ENCODE measurements at regions not wholly inside any gene's neighbourhood (a gene's known extent, or its start where the extent isn't known, plus 50 kb on each side); places are given as distances from the start of the nearest gene placed in this dataset.

DNA sequence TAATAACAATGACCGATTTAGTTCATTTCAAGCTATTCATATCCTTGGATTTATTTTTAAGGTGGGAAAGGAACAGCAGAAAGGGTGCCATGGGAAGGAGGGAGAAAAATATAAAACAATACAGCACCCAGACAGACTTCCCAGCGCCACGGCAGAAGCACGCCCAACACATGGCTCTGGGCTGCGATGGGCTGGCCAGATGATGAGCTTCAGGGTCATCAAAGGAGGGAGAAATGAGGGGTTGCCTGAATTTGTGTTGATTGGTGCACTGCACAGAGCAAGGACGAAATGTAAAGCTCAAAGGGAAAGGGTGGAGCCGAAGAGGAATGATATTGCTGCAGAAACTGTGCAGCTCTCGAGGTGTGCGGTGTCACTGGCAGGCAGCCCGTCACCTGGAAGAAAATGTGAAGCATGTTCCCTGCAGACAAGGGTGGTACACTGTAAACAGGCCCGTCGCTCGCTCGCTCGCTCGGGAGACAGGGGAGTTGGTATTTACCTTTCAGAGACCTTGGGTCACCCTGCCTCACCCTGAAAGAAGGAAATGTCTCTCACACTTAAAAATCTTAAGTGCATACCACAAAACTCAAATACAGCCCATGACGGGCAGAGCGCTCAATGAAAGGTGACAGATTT is 195.5 kb upstream of the CTAGE1 start:
- TF ChIP-seq POLR2AphosphoS5 (IDR thresholded peaks at IDR 0.05; ENCODE audit: low read depth) (no peak), GABPA (IDR thresholded peaks at IDR 0.05; ENCODE audit: low read depth) (no peak), SPI1 (IDR thresholded peaks at IDR 0.05; ENCODE audit: borderline replicate concordance, low read depth) (no peak)
- TF ChIP-seq, protein P1, sequence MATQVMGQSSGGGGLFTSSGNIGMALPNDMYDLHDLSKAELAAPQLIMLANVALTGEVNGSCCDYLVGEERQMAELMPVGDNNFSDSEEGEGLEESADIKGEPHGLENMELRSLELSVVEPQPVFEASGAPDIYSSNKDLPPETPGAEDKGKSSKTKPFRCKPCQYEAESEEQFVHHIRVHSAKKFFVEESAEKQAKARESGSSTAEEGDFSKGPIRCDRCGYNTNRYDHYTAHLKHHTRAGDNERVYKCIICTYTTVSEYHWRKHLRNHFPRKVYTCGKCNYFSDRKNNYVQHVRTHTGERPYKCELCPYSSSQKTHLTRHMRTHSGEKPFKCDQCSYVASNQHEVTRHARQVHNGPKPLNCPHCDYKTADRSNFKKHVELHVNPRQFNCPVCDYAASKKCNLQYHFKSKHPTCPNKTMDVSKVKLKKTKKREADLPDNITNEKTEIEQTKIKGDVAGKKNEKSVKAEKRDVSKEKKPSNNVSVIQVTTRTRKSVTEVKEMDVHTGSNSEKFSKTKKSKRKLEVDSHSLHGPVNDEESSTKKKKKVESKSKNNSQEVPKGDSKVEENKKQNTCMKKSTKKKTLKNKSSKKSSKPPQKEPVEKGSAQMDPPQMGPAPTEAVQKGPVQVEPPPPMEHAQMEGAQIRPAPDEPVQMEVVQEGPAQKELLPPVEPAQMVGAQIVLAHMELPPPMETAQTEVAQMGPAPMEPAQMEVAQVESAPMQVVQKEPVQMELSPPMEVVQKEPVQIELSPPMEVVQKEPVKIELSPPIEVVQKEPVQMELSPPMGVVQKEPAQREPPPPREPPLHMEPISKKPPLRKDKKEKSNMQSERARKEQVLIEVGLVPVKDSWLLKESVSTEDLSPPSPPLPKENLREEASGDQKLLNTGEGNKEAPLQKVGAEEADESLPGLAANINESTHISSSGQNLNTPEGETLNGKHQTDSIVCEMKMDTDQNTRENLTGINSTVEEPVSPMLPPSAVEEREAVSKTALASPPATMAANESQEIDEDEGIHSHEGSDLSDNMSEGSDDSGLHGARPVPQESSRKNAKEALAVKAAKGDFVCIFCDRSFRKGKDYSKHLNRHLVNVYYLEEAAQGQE (IDR thresholded peaks at IDR 0.05; ENCODE audit: insufficient replicate concordance, low read depth), result no peak
- TF ChIP-seq, protein P2, sequence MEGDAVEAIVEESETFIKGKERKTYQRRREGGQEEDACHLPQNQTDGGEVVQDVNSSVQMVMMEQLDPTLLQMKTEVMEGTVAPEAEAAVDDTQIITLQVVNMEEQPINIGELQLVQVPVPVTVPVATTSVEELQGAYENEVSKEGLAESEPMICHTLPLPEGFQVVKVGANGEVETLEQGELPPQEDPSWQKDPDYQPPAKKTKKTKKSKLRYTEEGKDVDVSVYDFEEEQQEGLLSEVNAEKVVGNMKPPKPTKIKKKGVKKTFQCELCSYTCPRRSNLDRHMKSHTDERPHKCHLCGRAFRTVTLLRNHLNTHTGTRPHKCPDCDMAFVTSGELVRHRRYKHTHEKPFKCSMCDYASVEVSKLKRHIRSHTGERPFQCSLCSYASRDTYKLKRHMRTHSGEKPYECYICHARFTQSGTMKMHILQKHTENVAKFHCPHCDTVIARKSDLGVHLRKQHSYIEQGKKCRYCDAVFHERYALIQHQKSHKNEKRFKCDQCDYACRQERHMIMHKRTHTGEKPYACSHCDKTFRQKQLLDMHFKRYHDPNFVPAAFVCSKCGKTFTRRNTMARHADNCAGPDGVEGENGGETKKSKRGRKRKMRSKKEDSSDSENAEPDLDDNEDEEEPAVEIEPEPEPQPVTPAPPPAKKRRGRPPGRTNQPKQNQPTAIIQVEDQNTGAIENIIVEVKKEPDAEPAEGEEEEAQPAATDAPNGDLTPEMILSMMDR (IDR thresholded peaks at IDR 0.05; ENCODE audit: insufficient read depth, low read length), result no peak
- Histone ChIP-seq H3K4me3 (replicated peaks; ENCODE audit: insufficient read depth, low read length) (no peak overlapping the region), H3K27me3 (ENCODE audit: insufficient read depth, poor library complexity, severe bottlenecking) (peaks cover 21% of the 10 kb centered on the region), H3K27ac (replicated peaks) (no peak overlapping the region)
- DNase-seq (ENCODE audit: low read depth in 1 of 2, low spot score in 1 of 2), result no peak

DNA sequence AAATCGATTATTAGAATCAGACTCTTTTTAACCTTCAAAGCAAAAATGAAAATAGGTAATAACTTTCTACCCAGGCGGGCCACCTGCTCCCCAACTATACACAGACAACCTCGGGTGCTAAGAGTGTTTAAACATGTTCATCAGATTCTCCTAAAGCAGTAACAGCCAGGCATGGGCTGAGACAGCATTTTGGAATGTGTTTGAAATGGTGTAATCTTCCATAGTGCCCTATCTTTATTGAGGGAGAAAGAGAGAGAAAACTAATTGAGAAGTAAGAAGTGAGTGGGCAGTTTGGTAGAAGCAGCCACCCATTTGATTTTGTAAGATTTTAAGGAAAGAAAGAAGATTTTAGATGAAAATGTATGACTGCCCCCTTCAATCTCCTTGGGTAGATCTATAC is 196.1 kb upstream of the CTAGE1 start:
- H3K27ac ChIP-seq (replicated peaks), result no peak overlapping the region
- TF ChIP-seq POLR2AphosphoS5 (IDR thresholded peaks at IDR 0.05; ENCODE audit: low read depth) (no peak), SPI1 (IDR thresholded peaks at IDR 0.05; ENCODE audit: borderline replicate concordance, low read depth) (no peak), GABPA (IDR thresholded peaks at IDR 0.05; ENCODE audit: low read depth) (no peak)
- TF ChIP-seq, protein P2 (IDR thresholded peaks at IDR 0.05; ENCODE audit: insufficient read depth, low read length), result no peak
- TF ChIP-seq, protein P1 (IDR thresholded peaks at IDR 0.05; ENCODE audit: insufficient replicate concordance, low read depth), result no peak
- peaks cover 21% of the 10 kb centered on the region for H3K27me3 ChIP-seq (ENCODE audit: insufficient read depth, poor library complexity, severe bottlenecking)
- DNase-seq (ENCODE audit: low read depth in 1 of 2, low spot score in 1 of 2), result no peak
- H3K4me3 ChIP-seq (replicated peaks; ENCODE audit: insufficient read depth, low read length), result no peak overlapping the region

GRCh38 chr18:22623513-22623912 is 205.8 kb upstream of the CTAGE1 start:
- no peak overlapping the region for H3K4me3 ChIP-seq (replicated peaks; ENCODE audit: insufficient read depth, low read length)
- H3K27ac ChIP-seq (replicated peaks), result no peak overlapping the region
- DNase-seq (ENCODE audit: low read depth in 1 of 2, low spot score in 1 of 2), result no peak
- TF ChIP-seq GABPA (IDR thresholded peaks at IDR 0.05; ENCODE audit: low read depth) (no peak), POLR2AphosphoS5 (IDR thresholded peaks at IDR 0.05; ENCODE audit: low read depth) (no peak), SPI1 (IDR thresholded peaks at IDR 0.05; ENCODE audit: borderline replicate concordance, low read depth) (no peak)
- TF ChIP-seq, protein P1 (IDR thresholded peaks at IDR 0.05; ENCODE audit: insufficient replicate concordance, low read depth), result no peak
- TF ChIP-seq, protein P2 (IDR thresholded peaks at IDR 0.05; ENCODE audit: insufficient read depth, low read length), result no peak
- H3K27me3 ChIP-seq (ENCODE audit: insufficient read depth, poor library complexity, severe bottlenecking), result no peaks in the 10 kb centered on the region

Measured in HL-60 (cell line).